GM13977 (cell line): ENCODE measurements at regions not wholly inside any gene's neighbourhood (a gene's known extent, or its start where the extent isn't known, plus 50 kb on each side); places are given as distances from the start of the nearest gene placed in this dataset.

Source experiments
- DNase-seq: peaks from one replicate; pipeline ENCODE4 v3.0.0; 2012; ENCODE audit warnings: low spot score
- in situ Hi-C: fragments of 300-500 bp; cut with MboI; formaldehyde crosslinking; loops from one replicate; pipeline ENCODE4 v1.12.0; 2022; ENCODE audit warnings: low sequenced_read_pairs, low pct_unique_long_range_greater_than_20kb, mixed read lengths, inconsistent platforms; ENCODE audit not compliant: unreplicated experiment
- TF ChIP-seq, protein P1 (sequence below): IDR thresholded peaks from 2 replicates; pipeline ENCODE4 v1.5.1; 2012; ENCODE audit warnings: mild to moderate bottlenecking, control low read depth; ENCODE audit not compliant: insufficient read depth; ENCODE audit errors: extremely low read depth, missing control alignments

DNA sequence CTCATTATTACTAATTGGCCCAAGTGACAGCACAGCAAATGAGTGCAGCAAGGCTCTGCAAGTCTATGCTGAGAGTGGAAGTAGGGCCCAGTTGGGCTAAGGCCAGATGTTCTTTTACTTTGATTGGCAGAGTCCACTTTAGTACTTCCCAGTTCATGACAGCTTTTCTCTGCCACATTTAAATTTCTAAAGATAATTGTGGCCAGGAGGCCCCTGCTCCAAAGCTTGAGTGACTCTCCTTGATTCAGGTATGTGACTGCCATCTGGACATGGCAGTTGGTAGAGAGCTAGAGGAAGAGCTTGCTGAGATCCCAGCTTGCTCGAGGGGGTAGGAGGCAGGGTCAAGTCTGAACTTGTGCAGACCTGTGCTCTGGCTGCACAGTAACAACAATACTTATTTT, 154.1 kb downstream of the CARTPT start:
- TF ChIP-seq, protein P1, sequence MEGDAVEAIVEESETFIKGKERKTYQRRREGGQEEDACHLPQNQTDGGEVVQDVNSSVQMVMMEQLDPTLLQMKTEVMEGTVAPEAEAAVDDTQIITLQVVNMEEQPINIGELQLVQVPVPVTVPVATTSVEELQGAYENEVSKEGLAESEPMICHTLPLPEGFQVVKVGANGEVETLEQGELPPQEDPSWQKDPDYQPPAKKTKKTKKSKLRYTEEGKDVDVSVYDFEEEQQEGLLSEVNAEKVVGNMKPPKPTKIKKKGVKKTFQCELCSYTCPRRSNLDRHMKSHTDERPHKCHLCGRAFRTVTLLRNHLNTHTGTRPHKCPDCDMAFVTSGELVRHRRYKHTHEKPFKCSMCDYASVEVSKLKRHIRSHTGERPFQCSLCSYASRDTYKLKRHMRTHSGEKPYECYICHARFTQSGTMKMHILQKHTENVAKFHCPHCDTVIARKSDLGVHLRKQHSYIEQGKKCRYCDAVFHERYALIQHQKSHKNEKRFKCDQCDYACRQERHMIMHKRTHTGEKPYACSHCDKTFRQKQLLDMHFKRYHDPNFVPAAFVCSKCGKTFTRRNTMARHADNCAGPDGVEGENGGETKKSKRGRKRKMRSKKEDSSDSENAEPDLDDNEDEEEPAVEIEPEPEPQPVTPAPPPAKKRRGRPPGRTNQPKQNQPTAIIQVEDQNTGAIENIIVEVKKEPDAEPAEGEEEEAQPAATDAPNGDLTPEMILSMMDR, result no peak
- no peak for DNase-seq
- in situ Hi-C loops, result no loop called here

DNA sequence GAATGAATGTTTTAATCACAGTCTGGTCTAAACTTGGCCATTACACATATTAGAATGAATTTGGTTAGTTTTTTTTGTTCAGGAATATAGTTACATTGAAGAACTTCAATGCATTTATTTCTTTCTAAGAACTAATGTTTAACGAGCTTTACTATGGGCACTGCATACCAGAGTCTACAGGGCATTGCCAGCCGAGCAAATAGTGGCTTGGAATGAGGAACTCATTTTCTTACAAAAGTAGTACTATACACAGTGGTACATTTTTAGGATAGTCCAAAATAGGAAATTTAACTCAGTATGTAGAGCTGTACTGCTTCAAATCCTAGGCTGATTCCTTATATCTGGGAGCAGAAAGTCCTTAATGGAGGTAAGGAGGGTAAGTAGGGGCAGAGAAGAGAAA, 155.4 kb downstream of the CARTPT start:
- in situ Hi-C loops, result no loop called here
- TF ChIP-seq, protein P1, result no peak

DNA sequence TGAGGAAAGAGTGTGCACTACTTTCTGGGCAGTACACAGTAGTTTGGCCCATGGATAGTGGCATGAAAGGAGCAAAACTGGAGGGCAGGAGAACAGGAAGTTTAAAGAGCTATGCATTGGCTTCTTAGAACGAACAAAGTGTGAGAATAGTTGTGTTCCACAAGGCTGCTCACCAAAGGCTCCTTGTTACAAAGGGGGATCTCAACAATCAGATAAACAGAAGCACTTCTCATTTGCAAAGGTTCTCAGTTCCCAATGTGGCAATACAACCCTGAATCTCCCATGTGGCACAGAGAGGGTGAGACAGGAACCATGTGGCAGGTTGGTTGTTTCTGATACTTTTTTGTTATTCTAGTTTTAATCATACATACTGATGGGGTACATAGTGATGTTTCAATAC, 158.4 kb downstream of the CARTPT start:
- in situ Hi-C loops, result no loop called here
- TF ChIP-seq, protein P1, result no peak
- DNase-seq, result no peak

More for the DNA sequence above, 155.4 kb downstream of the CARTPT start:
- DNase-seq, result no peak

DNA sequence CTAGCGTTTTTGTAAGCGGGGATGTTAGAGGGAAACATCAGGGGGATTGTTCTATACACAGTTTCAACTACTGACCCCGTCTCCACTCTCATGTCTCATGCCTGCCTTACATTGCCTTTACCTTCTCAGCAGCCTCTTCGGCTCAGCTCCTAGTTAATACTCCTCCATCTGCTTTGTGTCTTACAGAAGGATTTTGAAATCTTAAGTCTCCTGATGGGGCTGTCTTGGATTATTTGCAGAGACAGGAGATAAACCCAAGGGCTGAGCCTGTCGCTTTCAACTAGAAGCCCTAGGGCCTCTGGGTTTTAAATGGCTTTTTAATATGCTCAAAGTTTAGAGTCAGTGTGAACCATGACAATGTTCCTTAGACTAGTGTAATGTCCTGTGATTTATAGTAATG, 161.5 kb downstream of the CARTPT start:
- DNase-seq, result no peak
- TF ChIP-seq, protein P1, result no peak

DNA sequence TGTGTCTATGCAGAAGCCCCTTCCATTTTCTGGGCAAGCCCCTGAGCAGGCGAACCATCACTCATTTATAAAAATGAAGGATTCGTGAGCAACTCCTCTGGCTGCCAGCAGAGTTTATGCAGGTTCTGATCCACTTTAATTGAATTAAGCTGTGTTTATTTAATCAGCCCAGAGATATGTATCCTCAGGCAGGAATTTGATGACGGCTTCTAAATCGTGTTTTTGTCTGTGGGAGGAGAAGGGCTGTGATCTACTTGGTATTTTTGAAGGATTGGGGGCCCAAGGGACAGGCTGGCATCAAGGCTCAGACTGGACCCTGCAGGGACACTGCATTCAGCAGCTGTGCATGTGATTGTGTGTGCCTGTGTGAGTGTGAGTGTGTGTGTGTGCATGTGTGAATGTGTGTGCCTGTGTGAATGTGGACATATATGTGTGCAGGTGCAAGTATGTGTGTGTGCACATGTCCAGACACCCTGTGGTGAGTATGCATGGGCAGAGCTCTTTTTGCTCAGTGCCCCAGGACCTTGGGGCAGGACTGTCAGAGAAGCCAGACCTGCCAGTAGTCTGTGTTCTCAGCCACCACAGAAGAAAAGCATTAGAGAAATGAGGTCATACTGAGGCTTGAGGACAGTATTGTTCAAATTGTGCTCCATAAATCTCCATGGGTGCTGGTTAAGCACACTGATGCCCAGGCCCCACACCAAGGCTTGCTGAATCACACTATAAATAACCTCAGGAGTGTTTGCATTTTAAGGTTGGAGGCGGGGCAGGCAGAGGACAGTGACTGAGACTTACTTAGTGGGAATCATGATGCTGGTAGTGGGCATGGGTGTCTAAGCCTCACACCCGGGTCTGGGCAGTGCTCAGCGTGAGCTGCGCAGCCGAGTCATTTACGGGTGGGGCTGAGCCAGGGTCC, 164.0 kb downstream of the CARTPT start:
- in situ Hi-C loops, result no loop called here
- no peak for DNase-seq
- TF ChIP-seq, protein P1, result no peak

More for the DNA sequence above, 161.5 kb downstream of the CARTPT start:
- in situ Hi-C loops, result no loop called here

DNA sequence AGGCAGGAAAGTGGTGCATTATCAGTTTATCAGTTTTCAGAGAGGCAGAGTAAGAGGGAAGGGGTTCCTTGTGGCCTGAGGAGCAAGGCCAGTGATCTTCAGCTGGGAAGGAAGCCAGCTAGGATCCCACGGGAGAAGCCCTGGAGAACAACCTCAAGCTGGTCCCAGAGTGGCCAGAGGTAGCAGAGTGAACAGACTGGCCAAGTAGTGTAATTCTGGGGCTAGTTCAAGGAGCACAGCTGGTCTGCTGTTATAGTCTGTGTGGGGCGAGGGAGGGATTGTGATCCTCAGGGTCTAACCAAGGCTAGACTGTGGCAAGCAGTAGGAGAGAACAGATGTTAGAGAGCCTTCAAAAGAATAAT, 164.6 kb downstream of the CARTPT start:
- no peak for DNase-seq
- in situ Hi-C loops, result no loop called here
- TF ChIP-seq, protein P1, result no peak

DNA sequence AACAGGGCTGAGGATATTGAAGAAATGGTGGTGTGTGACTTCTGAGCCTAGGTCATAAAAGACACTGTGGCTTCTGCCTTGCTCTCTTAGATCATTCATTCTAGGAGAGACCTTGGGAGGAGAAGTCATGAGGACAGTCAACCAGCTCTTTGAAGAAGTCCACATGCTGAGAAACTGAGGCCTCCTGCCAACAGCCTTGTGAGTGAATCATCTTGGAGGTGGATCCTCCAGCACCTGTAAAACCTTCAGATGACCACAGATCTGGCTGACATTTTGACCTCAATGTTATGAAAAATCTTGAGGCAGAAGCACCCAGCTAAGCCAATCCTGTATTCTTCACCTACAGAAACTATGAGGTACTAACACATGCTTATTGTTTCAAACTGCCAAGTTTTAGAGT, 165.9 kb downstream of the CARTPT start:
- in situ Hi-C loops, result no loop called here

More for the DNA sequence above, 165.9 kb downstream of the CARTPT start:
- TF ChIP-seq, protein P1, result no peak
- no peak for DNase-seq
